ENCODE measurements at regions not wholly inside any gene's neighbourhood (a gene's known extent, or its start where the extent isn't known, plus 50 kb on each side); places are given as distances from the start of the nearest gene placed in this dataset.

DNA sequence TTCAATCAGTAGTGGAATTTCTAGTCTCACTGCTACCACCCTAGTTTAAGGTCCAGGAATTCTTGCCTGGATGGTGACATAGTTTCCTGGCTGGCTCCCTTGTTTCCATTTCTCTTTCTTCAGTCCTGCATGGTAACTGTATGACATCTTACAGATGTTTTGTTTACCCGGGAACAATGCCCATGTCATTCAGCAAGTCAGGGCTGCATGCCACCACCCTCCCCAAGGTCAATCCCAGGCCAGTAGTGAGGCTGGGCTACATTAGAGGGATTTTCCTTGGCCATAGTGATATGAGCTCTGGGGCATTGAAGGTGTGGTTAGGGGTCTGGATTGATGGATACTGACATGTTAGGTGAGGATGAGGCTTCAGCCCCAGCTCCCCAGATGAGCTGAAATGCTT, 114.9 kb upstream of the E2F8 start:
- no peak for DNase-seq

DNA sequence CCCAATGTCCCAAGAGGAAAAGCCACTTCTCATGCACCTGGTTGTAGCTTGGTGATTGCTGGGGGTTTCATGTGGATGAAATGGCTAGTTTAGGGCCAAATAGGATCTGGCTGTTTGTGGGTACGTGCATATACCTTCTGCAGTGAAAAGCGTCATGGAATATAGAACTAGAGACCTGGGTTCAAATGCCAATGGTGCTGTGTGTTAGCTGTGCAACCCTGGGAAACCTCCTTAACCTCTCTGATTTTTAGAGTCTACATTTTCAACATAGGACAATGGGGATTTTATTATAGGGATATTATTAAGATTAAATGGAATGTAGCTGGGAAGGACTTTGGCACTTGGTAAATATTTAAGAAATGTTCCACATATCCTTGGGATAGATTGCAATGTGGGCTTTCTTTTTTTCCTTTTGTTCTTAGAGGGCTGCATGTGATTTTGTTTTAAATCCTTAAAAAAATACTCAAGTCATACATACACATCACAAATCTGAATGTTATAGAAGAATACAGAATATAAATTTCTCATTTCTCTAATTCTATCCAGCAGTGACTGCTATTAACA, 112.6 kb upstream of the E2F8 start:
- DNase-seq: no peak

DNA sequence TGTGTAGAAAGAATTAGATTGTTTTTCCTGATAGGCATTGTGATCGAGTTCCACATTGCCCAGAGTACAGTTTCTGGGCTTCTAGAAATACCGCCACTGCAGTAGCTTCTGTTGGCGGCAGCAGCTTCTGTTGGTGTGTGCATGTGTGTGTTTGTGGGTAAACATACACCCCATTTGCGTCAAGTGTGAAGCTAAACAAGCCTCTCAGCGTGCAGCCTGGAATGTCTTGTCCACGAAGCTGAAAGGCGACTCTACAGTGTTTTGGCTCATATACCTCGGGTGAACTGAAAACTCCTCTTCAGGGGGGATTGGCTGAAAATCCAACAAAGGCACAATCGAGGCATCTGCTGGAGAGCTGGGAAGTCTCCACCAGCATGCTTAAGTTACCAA, 112.0 kb upstream of the E2F8 start:
- no peak for DNase-seq

DNA sequence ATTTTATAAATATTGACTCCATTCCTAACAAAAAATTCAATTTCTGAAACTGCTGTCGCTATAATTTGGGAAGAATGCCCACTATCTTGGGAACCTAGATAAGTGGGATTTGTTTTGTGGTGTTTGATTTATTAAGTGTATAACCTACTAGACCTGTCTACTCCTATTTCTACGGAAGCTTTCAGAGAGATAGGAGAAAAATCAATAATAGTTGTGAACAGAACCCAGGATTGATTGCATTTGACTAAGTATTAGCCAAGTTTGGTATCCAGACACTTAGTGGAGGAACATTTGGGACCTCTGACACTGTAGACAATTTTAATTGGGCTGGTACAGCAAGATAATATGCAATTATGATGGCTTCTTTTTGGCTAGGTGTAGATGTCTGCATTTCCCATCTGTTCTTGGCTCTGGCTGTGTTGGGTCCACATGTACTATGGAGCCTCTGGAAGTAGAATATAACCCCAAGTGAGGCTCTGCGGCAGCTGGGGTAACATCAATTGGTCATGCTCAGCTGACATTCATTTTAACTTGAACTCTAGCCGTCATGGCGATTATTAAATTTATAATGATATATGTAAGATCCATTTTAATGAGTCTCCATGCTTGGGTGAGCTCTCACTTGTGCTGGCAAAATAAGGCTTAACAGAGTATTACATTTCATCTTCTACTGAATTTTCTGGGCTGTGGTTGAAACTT, 111.5 kb upstream of the E2F8 start:
- no peak for DNase-seq

DNA sequence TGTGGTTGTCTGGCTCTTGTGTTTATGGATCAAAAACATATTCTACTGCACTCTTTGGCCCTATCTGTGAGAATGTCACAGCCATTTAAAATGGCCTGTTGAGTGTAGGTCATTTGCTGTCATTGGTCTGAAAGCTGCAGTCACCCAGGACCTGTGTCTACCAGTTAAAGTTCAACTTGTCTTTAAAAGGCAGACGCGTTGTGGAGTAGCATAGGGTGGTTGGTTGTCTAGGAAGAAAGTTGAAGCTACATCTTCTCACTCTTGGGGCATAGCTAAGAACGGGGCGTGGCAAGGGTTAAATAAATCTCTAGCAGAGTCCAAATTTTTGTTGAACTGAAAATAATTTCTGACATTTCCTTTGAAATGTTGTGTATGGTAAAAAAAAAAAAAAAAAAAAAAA, 110.7 kb upstream of the E2F8 start:
- DNase-seq: no peak

DNA sequence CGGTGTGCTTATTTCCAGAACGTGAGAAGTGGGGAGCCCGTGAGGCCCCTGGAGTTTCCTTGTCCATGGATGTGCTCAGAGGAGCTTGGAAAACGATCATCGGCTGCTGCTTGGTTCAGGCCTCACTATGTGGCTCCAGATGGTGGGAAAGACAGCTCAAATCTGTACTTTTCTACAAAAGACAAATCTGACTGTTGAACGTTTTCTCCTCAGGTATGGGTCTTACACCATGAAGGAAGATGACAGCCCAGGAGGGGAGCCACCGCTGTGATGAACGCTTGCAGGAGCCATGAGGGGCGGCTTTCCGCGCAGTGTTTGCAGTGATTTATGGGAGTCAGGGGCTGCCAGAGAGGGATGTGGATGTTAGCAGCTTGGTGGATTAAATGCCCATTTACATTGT, 109.4 kb upstream of the E2F8 start:
- DNase-seq: no peak

DNA sequence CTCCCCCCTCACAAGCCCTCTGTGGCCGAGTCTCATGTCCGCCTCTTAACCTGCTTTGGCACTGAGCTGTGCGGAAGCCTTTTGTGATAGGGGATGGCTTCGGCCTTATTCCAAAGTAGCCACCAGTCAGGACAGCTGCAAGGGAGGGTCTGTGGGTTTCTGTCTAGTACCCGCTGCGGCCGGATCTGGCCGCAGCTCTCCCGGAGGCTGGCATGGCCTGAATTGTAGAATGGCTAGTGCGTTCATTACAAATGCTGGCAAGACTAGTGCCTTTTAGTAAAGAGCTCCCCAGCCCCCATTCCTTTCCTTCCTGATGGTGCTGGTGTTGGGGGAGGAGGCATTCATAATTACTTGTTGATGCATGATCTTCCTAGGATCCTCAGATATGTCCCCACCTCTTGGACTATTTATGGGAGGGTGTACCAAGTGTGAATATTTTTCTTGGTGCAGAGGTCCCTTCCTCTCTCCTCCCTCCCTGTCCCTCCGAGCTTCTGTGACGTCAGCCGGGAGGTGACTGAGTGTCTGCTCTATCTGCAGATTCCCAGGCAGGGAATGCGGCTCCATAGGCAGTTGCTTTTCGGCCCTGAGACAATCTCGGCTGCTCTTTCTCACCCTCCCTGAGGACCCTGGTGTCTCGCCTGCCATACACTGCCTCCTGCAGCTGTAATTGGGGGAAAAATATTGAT, 108.7 kb upstream of the E2F8 start:
- DNase-seq: no peak

DNA sequence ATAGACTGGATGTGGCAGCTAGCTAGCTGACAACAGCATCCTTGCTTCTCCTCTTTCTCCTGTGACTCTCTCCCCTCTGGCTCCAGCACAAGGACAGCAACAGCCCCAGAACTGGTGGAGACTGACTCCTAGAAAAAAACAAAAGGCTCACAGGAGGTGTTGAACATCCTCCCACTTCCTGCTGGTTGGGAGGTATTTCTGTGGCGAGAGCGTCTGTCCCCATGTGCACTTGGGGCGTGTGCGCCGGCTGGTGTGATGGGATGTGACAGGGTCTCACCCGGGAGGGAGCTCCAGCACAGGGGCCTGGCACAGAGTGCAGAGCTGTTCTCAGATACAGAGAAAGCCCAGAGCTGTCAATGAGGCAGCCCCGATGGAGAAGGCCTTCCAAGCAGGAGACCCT, 107.2 kb upstream of the E2F8 start:
- DNase-seq: no peak

DNA sequence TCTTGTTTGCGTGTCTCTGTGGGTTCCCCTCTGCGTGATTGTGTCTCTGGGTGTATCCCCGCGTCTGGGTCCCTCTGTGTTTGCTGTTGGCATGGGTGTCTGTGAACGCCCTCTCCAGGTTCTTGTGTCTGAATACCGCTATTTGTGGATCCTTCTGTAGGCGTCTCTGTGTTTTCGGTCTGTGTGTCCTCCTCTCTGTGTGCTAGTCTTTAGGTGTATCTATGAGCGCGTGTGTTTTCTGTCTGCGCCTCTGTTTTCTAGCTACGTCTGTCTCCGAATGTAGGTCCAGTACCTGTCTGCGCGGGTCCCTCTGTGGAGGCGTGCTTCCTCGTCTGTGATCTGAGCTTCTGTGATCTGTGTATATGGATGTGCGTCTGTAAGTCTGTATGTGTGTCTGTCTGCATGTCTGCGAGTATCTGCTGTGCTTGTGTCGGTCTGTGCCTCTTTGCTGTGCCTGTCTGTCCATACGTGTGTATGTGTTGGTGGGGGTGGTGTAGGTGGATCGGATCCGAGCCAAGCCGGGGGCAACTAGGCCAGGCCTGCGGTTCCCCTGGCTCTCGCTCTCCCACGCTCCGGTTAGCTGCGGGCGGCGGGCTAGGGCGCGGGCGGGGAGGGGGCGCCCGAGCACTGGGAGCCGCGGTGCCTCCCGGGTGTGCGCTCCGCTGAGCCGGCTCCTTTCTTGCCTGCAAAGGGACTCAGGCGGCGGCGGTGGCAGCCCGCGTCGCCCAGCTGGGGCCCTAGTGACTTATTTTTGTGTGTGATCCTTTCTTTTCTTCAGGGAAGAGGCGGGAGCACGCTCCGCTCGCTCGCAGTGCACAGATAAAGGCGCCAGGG, 105.3 kb upstream of the E2F8 start:
- peak; percentile 5 for DNase-seq

DNA sequence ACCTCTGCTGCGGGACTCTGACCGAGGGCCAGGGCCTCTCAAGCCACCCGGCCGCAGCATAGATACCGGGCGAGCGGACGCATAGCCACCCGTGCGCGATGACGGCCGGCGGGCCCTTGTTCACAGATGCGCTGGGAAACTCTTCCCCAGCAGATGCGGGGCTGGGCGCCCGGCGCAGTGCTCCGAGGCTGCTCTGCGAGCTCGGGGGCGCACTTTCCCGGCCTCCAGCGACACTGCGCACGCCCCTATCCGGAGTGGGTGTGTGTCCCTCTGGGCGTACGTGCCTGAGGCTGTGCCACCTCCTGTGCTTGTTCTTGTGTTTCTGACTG, 104.7 kb upstream of the E2F8 start:
- DNase-seq: peak; percentile 31

DNA sequence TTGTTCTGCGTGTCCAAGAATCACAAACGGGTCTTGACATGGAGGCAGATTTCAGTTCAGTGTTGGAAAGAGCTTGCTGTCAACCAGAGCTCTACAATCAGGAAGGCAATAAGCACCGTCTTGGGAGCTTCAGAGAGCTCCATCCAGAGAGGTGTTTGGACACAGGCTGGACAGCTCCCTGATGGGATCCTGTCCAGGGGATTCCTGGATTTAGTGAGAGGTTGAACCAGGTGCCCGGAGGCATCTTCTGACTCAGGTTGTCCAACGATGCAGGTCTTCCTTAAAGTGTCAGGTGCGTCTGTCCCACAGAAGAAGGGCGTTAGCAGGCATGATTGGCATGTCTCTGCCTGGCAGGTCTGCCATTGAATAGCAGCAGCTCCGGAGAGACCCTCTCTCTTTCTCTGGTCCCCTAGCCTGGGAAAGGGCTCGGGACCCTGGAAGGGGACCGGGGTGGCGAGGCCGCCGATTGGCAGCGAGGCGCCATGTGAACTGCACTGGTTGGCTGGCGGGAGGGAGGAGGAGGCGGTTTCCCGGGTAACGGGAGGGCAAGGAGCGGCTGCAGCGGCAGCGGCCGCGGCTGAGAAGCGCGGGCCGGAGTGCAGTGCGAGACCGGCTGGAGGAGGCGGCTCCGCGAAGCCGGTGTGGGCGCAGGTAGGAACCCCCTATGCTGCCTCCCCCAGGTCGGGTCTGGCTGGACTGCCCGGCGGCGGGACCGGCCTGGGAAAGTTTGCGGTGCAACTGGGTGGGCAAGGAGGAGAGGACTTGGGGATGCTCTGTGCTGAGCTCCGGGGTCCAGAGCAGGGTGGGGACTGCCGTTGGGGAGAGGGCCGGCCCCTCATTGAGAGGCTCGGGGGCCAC, 104.1 kb upstream of the E2F8 start:
- peak; percentile 37 for DNase-seq

DNA sequence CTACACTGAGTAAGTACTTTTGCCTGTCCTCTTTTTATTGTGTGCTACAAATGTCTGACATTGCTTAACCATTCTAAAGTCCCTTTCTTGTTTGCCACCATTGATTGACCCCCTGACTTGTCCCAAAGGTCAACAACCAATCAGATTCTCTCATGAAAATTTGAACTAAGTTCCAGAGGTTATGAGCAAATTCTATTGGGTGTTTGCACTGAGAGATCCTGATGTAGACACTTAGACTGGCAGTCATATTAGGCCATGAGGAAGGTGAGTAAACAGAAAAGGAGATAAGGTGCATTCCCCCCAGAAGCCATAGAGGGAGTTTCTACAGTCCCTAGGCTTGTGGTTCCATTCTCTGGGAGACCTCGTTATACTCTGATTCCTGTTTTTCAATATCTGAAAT, 101.3 kb upstream of the E2F8 start:
- DNase-seq: no peak

DNA sequence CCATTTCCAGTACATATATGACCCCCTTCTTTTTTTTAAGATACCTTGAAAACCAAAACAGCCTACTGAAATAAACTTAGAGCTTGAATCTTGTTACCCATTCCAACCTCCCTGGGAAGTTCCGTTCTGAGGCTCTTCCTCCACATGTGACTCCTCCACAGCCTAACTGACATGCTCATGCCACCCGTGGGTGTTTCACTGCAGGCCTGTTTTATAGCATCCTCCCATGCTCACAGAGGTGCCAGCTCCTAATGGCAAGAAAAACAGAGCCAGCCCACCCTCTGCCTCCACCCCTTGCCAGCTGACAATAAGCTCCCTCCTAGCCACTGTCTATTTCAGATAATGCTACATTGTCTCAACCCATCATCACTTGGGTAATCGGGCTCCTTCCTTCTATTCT, 97.6 kb upstream of the E2F8 start:
- DNase-seq: no peak

DNA sequence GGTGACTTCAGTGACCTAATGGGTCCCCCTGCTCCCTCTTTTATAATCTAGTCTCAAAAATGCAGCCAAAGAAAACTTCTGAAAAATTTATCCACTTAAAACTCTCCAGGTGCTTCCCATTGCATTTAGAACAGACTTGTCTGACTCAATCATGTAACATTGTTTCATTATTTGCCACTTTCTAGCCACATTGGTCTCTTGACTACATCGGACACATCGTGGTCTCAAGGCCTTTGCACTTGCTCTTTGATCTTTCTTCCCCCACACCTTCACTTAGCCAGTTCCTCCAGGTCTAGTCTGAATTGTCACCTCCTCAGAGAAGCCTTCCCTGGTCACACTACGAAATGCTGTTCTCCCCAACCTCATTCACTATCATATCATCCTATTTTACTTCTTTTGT, 97.0 kb upstream of the E2F8 start:
- no peak for DNase-seq

DNA sequence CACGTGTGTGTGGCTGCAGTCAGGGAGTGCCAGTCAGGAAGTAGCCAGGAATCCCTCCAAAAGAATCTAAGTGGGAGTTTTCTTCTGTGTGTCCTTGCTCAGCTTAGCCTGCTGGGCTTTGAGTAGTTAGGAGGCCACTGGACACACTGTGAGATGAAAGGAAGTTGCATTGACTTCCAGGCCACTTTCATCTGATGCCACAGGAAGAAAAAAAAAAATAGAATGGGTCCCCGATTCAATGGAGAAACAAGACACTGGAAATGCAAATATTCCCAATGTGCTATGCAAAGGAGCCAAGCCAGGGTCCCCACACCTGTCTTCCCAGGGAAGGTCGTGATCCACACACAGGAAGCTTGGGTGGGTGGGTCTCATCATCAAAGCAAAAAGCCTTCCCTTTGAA, 95.6 kb upstream of the E2F8 start:
- DNase-seq: no peak

DNA sequence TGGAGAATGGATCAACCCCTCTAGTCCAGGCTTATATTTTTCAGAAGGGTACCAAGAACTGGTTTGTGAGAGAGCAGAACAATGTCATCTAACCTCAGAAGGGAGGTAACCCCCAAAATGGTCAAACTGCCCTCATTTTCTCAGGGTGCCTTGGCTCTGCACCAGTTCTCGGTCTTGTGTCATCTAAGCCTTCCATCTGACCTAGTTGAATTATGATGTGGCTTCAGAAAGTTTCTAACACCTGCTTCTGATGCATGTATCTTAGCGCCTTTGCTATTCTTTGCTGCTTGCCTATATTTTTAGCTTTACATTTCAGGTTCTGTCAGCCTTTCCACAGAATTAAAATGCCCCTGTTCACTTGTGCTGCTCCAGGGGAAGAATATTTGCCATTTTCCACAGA, 91.7 kb upstream of the E2F8 start:
- DNase-seq: no peak

DNA sequence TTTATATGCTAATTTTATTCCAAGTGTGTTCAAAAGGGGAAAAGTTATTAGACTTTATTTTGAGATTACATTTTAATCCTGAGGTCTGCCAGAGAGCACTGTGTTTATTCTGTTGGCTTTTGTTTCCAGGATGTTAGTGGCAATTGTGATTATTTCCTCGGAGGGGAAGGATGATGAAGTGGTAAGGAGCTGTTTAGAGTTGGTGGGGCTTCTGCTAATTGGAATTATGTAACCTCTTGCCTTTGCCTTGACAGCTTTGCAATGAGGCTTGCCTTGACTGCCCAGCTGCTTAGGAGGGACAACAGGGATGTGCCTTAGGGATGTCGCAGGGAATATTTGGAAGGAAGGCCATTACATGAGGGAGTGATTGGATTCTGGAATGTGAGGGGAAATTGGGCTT, 89.7 kb upstream of the E2F8 start:
- DNase-seq: no peak

DNA sequence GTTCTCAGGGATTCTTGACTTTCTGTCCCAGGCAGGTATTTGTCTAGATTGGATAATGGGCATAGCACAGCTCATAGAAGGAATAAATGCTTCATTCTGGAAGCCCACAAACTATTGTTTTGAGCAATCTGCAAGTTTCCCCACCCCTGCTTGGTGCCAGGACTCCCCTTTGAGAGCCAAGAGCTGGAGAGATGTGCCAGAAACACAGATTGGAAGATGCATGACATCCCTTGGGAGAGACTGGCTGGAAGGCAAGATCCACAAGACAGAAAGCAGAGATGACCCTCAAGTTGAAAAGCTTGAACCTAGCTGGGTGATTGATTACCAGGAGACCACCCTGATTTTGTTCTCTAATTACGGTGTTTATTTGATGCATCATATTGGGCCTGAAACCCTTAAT, 89.2 kb upstream of the E2F8 start:
- no peak for DNase-seq

DNA sequence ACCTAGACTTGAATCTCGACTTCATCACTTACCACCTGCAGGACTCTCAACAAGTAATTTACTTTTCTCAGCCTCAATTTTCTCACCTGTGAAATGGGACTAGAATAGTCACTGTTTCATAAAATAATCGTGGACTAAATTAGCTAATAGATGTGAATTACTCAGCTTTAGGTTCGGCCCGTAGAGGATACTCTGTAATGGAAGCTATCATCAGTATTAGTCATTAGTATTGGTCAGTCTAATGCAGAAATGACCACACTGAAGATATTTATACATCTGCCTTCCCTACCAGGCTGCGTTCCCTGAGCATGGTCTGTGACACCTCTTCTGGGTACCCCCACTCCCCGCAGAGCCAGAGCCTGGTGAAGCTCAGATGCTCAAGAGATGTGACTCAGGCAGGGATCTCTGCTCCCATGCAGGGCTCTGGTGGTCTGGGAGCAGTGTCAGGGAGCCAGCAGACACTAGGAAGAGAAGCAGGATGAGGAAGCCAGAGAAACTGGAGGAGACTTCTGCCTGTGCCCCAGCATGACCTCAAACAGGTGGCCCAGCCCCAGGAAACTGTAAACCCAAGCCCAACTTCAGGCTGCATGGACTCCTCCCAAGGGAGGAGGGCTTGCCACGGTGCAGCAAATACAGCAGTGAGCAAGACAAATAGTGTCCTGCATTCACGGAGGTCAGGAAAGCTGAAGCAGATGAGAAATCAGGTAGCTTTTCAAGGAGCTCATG, 88.0 kb upstream of the E2F8 start:
- DNase-seq: no peak

DNA sequence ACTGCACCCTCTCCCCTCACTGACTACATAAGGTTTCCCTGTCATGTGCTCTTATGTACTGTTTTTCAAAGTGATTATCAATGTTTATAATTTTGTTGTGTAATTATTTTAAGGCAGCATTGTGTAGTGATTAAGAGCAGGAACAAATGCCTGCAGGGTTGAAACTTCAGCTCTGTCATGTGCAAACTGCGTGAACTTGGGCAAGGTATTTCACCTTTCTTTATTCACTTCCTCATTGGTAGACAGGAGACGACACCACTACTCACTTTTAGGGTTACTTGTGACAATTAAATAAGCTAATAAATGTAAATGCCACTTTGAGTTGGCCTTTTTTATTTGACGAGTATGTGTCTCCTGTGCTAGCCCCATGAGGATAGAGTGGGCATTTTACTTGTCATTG, 86.5 kb upstream of the E2F8 start:
- DNase-seq: no peak

DNA sequence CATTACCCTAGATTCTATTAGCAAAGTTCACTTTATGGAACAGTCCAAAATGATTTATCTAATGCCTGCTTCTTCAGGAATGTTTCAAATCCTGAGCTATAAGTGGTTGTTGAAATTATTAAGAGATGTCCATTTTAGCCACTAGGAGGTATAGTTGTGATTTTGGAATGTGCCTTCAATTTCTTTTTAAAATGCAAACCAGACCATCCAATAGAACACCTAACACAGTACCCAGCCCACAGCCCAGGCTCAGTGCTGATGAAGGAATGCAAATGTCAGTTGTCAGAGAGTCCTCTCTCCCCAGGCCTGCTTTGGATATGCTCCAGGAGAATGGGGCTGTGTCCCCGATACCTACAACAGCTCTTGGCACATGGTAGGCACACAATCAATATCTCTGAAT, 85.8 kb upstream of the E2F8 start:
- no peak for DNase-seq

DNA sequence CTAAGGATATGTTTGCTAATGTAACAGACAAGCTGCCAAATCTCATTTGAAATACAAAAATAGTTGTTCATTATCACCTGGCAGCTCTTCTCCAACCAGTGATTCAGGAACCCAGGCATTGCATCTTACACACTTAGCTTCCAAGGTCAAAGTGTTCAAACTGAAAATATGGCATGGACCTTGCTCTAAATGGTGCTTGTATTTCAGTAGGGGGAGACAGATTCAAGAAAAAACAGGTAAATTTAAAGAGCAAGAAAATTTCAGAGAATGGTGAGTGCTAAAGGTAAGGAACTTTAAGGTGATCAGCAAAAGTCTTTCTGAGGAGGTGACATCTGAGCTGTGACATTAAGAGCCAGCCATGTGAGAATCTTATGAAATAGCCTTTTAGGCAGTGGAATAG, 82.8 kb upstream of the E2F8 start:
- DNase-seq: no peak

All from hematopoietic multipotent progenitor cell treated with erythropoietin and hydrocortisone succinate and interleukin-3 and kit ligand, for 4 days (in vitro differentiated cells).